ENCODE measurements at regions not wholly inside any gene's neighbourhood (a gene's known extent, or its start where the extent isn't known, plus 50 kb on each side); places are given as distances from the start of the nearest gene placed in this dataset.

DNA sequence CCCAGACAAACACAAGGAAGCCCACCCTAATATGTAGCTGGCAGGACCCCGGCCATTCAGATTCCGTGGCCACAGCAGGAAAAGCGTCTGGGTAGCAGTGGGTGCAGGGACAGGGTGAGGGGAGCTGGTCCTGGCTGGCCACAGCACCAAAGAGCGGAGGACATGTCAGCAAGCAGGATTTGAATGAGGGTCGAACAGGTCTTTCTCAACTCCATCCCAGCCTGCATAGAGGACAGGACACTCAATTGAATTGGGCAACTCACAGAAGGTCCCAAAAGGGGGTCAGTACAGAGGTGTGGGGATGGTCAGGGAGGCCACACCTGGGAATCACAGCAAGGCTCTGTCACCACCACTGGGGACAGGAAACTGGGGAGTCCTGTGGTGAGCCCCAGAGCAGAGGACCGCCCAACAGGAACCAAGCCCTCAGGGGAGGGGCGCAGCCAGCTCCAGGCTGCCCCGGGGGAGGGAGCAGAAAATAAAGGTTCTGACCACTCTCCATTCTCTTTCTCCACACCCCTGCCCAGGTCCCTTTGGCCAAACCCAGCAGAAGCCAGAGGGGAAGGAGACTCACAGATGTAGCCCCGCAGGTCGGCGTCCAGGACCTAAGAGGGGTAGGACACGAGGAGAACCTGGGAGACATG lies 108.7 kb upstream of the PPP2R2D start:
- intact Hi-C loops (cut with micrococcal nuclease; ENCODE audit: unreplicated experiment), result no loop called here
- peaks cover 13% of the 10 kb centered on the region for H3K27me3 Mint-ChIP-seq (ENCODE audit: unreplicated experiment)
- CTCF ChIA-PET, result no interaction called here
- DNase-seq, result no peak
- H3K9me3 Mint-ChIP-seq (ENCODE audit: low read depth, unreplicated experiment), result no peaks in the 10 kb centered on the region
- no peak overlapping the region for H3K4me3 Mint-ChIP-seq (ENCODE audit: low read depth, unreplicated experiment)
- H3K27ac Mint-ChIP-seq (ENCODE audit: unreplicated experiment), result no peak overlapping the region
- BruUV-seq (replicated peaks), result no TSS peak
- no peaks in the 10 kb centered on the region for H3K4me1 Mint-ChIP-seq (ENCODE audit: low read depth, unreplicated experiment)
- TF ChIP-seq, protein P1, sequence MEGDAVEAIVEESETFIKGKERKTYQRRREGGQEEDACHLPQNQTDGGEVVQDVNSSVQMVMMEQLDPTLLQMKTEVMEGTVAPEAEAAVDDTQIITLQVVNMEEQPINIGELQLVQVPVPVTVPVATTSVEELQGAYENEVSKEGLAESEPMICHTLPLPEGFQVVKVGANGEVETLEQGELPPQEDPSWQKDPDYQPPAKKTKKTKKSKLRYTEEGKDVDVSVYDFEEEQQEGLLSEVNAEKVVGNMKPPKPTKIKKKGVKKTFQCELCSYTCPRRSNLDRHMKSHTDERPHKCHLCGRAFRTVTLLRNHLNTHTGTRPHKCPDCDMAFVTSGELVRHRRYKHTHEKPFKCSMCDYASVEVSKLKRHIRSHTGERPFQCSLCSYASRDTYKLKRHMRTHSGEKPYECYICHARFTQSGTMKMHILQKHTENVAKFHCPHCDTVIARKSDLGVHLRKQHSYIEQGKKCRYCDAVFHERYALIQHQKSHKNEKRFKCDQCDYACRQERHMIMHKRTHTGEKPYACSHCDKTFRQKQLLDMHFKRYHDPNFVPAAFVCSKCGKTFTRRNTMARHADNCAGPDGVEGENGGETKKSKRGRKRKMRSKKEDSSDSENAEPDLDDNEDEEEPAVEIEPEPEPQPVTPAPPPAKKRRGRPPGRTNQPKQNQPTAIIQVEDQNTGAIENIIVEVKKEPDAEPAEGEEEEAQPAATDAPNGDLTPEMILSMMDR (IDR thresholded peaks at IDR 0.05; ENCODE audit: unreplicated experiment), result no peak
- no peaks in the 10 kb centered on the region for H3K36me3 Mint-ChIP-seq (ENCODE audit: insufficient read depth, unreplicated experiment)

DNA sequence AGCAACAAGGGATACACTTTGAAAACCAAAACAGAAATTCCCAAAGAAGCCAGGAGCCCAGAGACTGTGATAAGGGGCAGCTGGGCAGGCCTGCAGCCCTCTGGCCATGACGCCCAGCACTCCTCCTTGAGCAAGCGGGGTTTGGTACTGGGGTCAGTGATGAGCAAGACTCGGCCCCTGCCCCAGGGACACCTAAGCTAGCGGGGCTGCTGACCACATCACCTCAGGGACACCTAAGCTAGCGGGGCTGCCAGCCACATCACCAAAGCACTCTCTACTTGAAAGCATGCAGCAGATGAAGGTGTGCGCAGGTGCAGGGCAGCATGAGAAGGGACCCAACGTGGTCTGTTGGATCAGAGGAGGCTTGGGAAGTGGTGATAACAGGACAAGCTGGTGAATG lies 108.0 kb upstream of the PPP2R2D start:
- Mint-ChIP-seq H3K4me1 (ENCODE audit: low read depth, unreplicated experiment) (no peaks in the 10 kb centered on the region), H3K36me3 (ENCODE audit: insufficient read depth, unreplicated experiment) (no peaks in the 10 kb centered on the region), H3K27ac (ENCODE audit: unreplicated experiment) (no peak overlapping the region), H3K9me3 (ENCODE audit: low read depth, unreplicated experiment) (no peaks in the 10 kb centered on the region), H3K4me3 (ENCODE audit: low read depth, unreplicated experiment) (no peak overlapping the region), H3K27me3 (ENCODE audit: unreplicated experiment) (peaks cover 13% of the 10 kb centered on the region)
- intact Hi-C loops (cut with micrococcal nuclease; ENCODE audit: unreplicated experiment), result no loop called here
- TF ChIP-seq, protein P1 (IDR thresholded peaks at IDR 0.05; ENCODE audit: unreplicated experiment), result no peak
- DNase-seq, result no peak
- CTCF ChIA-PET, result no interaction called here
- BruUV-seq (replicated peaks), result no TSS peak

DNA sequence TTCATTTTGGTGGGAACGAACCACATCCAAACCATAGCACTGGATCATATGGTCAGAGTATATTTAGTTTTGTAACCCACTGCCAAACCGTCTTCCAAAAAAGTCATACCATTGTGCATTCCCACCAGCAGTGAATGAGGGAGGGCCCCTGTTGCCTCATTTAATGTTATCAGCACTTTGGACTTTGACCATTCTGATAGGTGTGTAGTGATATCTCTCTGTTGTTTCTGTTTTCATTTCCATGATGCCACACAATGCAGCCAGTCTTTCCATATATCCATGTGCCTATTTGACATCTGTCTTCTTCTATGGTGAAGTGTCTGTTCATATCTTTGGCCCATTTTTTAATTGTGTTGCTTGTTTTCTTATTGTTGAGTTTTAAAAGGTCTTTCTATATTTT lies 105.0 kb upstream of the PPP2R2D start:
- H3K27ac Mint-ChIP-seq (ENCODE audit: unreplicated experiment), result no peak overlapping the region
- CTCF ChIA-PET, result no interaction called here
- H3K36me3 Mint-ChIP-seq (ENCODE audit: insufficient read depth, unreplicated experiment), result no peaks in the 10 kb centered on the region
- H3K4me1 Mint-ChIP-seq (ENCODE audit: low read depth, unreplicated experiment), result no peaks in the 10 kb centered on the region
- H3K4me3 Mint-ChIP-seq (ENCODE audit: low read depth, unreplicated experiment), result no peak overlapping the region
- H3K9me3 Mint-ChIP-seq (ENCODE audit: low read depth, unreplicated experiment), result peaks cover 6% of the 10 kb centered on the region
- no peak for DNase-seq
- BruUV-seq (replicated peaks), result no TSS peak
- intact Hi-C loops (cut with micrococcal nuclease; ENCODE audit: unreplicated experiment), result no loop called here
- peaks cover 23% of the 10 kb centered on the region for H3K27me3 Mint-ChIP-seq (ENCODE audit: unreplicated experiment)
- TF ChIP-seq, protein P1 (IDR thresholded peaks at IDR 0.05; ENCODE audit: unreplicated experiment), result no peak

DNA sequence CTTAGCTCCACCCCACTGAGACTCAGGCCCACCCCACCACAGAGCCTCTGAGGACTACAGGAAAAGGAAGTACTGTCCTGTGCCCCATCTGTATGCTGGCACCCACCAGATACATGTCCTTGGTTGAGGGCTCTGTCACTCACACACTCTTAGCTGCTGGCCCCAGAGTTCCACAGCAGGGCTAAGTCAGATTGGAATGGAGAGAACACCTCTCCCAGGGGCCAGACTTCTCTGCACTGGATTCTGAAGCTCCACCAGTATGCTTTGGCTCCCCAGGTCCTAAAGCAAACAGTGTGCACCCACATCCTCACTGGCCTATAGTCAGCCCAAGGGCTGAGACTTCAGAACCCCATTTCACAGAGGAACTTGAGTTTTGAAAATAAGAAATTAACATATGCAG lies 103.2 kb upstream of the PPP2R2D start:
- Mint-ChIP-seq H3K4me1 (ENCODE audit: low read depth, unreplicated experiment) (no peaks in the 10 kb centered on the region), H3K36me3 (ENCODE audit: insufficient read depth, unreplicated experiment) (no peaks in the 10 kb centered on the region), H3K27me3 (ENCODE audit: unreplicated experiment) (peaks cover 41% of the 10 kb centered on the region), H3K9me3 (ENCODE audit: low read depth, unreplicated experiment) (peaks cover 6% of the 10 kb centered on the region), H3K27ac (ENCODE audit: unreplicated experiment) (no peak overlapping the region), H3K4me3 (ENCODE audit: low read depth, unreplicated experiment) (no peak overlapping the region)
- intact Hi-C loops (cut with micrococcal nuclease; ENCODE audit: unreplicated experiment), result no loop called here
- CTCF ChIA-PET, result no interaction called here
- no peak for DNase-seq
- TF ChIP-seq, protein P1 (IDR thresholded peaks at IDR 0.05; ENCODE audit: unreplicated experiment), result no peak
- no TSS peak for BruUV-seq (replicated peaks)

Measured in Calu3 (cell line).